ENCODE measurements at regions not wholly inside any gene's neighbourhood (a gene's known extent, or its start where the extent isn't known, plus 50 kb on each side); places are given as distances from the start of the nearest gene placed in this dataset.
"Not testable (repeated sequence)": the region's sequence is repeated elsewhere in the genome, so short reads cannot be mapped to it uniquely, and the experiment has no call there.

DNA sequence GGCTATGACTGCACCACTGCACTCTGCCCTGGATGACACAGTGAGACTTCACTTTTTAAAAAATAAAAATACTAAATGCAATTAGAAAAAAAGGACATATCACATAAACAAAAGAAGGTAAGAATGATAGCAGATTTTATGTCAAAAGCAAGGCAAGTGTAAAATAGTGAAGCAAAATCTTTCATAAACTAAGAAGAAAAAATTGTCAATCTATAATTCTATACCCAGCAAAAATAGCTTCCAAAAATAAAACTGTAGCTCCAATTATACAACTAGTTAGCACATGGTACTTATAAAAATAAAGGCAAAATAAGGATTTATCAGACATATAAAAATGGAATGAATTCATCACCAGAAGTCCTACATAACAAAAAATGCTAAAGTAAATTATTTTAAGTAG, 85.4 kb upstream of the SVIL start:
- Mint-ChIP-seq H3K4me1 (peaks cover 4% of the 10 kb centered on the region), H3K4me3 (no peak overlapping the region), H3K36me3 (ENCODE audit: low read depth) (peaks cover 10% of the 10 kb centered on the region), H3K27ac (no peak overlapping the region), H3K27me3 (no peaks in the 10 kb centered on the region), H3K9me3 (peaks cover 11% of the 10 kb centered on the region)
- DNase-seq, result no peak
- intact Hi-C loops (cut with micrococcal nuclease), result no loop called here

- Mint-ChIP-seq H3K27me3 (no peaks in the 10 kb centered on the region), H3K27ac (no peak overlapping the region), H3K4me1 (peaks cover 6% of the 10 kb centered on the region), H3K9me3 (peaks cover 11% of the 10 kb centered on the region), H3K36me3 (ENCODE audit: low read depth) (peaks cover 10% of the 10 kb centered on the region), H3K4me3 (no peak overlapping the region)
- DNase-seq, result no peak
- intact Hi-C loops (cut with micrococcal nuclease), result no loop called here
Observed at GRCh38 chr10:29719281-29719675, 84.5 kb upstream of the SVIL start.

DNA sequence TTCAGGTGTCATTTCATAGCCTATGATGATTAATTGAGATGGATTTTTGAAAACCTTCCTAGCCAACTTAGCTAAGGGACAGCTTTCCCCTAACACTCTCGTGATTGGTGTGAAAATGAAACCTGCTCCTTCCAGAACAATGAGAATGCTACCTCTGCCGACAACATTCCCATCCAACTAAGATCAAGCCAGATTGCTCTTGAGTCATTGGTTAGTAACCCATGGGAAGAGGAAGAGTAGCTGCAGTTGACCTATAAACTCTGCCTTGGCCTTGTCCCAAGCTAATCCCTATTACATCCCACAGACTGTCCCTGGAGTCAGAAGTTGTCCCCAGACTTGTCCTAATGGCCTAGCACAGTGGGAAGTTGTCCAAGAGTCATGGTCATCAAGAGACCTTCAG, 80.5 kb upstream of the SVIL start:
- Mint-ChIP-seq H3K9me3 (peaks cover 7% of the 10 kb centered on the region), H3K27me3 (no peaks in the 10 kb centered on the region), H3K27ac (no peak overlapping the region), H3K4me3 (no peak overlapping the region), H3K36me3 (ENCODE audit: low read depth) (peaks cover 7% of the 10 kb centered on the region), H3K4me1 (peaks cover 2% of the 10 kb centered on the region)
- DNase-seq, result no peak
- intact Hi-C loops (cut with micrococcal nuclease), result no loop called here

GRCh38 chr10:29714096-29714874, 79.5 kb upstream of the SVIL start:
- no peak overlapping the region for H3K27ac Mint-ChIP-seq
- peaks cover 2% of the 10 kb centered on the region for H3K4me1 Mint-ChIP-seq
- peaks cover 2% of the 10 kb centered on the region for H3K9me3 Mint-ChIP-seq
- H3K36me3 Mint-ChIP-seq (ENCODE audit: low read depth), result peaks cover 3% of the 10 kb centered on the region
- H3K4me3 Mint-ChIP-seq, result no peak overlapping the region
- H3K27me3 Mint-ChIP-seq, result no peaks in the 10 kb centered on the region
- intact Hi-C loops (cut with micrococcal nuclease), result no loop called here
- DNase-seq, result no peak

- Mint-ChIP-seq H3K27me3 (no peaks in the 10 kb centered on the region), H3K36me3 (ENCODE audit: low read depth) (peaks cover 2% of the 10 kb centered on the region)
- intact Hi-C loops (cut with micrococcal nuclease), result no loop called here
Observed at GRCh38 chr10:29713450-29713849, 78.7 kb upstream of the SVIL start.

DNA sequence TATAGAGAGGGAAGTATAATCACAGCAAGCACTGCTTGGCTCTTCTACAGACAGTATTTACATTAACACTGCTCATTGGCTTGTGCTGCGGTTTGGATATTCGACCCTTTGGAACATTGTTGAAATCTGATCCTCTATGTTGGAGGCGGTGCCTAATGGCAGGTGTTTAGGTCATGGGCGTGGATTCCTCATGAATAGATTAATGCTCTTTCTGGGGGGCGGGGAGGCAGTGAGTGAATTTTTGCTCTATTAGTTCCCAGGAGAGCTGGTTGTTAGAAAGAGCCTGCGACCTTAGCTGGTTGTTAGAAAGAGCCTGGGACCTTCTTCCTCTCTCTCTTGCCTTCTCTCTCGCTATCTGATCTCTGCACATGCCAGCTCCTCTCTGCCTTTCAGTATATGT, 77.3 kb upstream of the SVIL start:
- Mint-ChIP-seq H3K4me3 (no peak overlapping the region), H3K27ac (no peak overlapping the region), H3K36me3 (ENCODE audit: low read depth) (peaks cover 2% of the 10 kb centered on the region), H3K27me3 (no peaks in the 10 kb centered on the region), H3K9me3 (no peaks in the 10 kb centered on the region), H3K4me1 (peaks cover 2% of the 10 kb centered on the region)
- DNase-seq, result no peak
- intact Hi-C loops (cut with micrococcal nuclease), result no loop called here

More at GRCh38 chr10:29713450-29713849, 78.7 kb upstream of the SVIL start:
- Mint-ChIP-seq H3K4me3 (no peak overlapping the region), H3K9me3 (no peaks in the 10 kb centered on the region), H3K27ac (no peak overlapping the region), H3K4me1 (peaks cover 2% of the 10 kb centered on the region)
- no peak for DNase-seq

GRCh38 chr10:29710128-29710527, 75.4 kb upstream of the SVIL start:
- peaks cover 9% of the 10 kb centered on the region for H3K9me3 Mint-ChIP-seq
- no peaks in the 10 kb centered on the region for H3K27me3 Mint-ChIP-seq
- peaks cover 7% of the 10 kb centered on the region for H3K4me1 Mint-ChIP-seq
- intact Hi-C loops (cut with micrococcal nuclease), result no loop called here
- no peak overlapping the region for H3K27ac Mint-ChIP-seq
- DNase-seq, result no peak
- H3K4me3 Mint-ChIP-seq, result no peak overlapping the region
- peaks cover 7% of the 10 kb centered on the region for H3K36me3 Mint-ChIP-seq (ENCODE audit: low read depth)

DNA sequence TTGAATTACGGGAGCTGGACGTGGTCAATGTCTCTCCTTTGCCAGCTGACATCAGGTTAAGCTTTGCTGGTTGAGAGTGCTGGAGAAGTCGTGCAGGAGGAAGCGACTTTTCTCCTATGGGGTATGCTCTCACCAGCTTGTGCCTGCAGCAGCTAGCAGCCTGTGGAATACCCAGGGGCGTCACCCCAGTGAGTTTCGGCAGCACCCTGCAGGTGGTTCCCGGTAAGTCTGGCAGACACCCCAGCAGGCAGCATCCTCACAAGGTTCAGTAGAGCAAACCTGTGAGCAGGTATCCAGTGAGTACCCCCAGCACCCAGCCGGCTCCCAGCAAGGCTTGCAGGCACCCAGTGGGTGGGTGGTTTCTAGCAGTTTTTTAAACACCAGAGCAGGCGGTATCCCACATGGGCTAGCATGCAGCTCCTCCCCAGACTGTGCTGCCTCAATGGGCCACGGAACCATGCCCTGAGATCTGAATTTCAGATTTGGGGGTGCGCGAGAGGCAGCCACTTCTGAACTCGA, 74.8 kb upstream of the SVIL start:
- Mint-ChIP-seq H3K36me3 (ENCODE audit: low read depth) (peaks cover 7% of the 10 kb centered on the region), H3K4me3 (no peak overlapping the region), H3K4me1 (peaks cover 7% of the 10 kb centered on the region), H3K27me3 (no peaks in the 10 kb centered on the region), H3K27ac (no peak overlapping the region), H3K9me3 (peaks cover 9% of the 10 kb centered on the region)
- DNase-seq, result no peak
- intact Hi-C loops (cut with micrococcal nuclease), result no loop called here

DNA sequence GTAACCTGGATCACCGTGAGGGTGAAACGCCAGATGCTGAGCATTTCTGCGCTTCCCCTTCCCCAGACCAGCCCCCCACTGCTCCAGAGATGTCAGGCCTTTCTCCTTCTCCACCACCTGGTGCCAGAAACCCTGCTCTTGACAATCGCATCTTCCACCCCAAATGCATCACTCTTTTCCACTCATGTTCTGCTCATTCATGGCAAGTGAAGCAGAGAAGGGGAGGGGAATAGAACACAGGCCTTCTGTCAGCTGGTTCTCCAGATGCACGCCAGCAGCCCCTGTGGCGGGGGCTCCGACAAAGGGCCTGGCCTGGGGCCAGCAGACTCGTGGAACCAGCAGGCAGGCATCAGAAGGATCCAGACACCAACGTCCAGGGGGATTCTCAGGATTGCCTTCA, 68.5 kb upstream of the SVIL start:
- Mint-ChIP-seq H3K4me3 (no peak overlapping the region), H3K36me3 (ENCODE audit: low read depth) (peaks cover 7% of the 10 kb centered on the region), H3K27me3 (no peaks in the 10 kb centered on the region), H3K27ac (no peak overlapping the region), H3K9me3 (peaks cover 9% of the 10 kb centered on the region), H3K4me1 (peaks cover 20% of the 10 kb centered on the region)
- no peak for DNase-seq
- intact Hi-C loops (cut with micrococcal nuclease), result no loop called here

- no peaks in the 10 kb centered on the region for H3K27me3 Mint-ChIP-seq
- DNase-seq, result peak; percentile 59
- peaks cover 7% of the 10 kb centered on the region for H3K36me3 Mint-ChIP-seq (ENCODE audit: low read depth)
- H3K4me1 Mint-ChIP-seq, result peaks cover 20% of the 10 kb centered on the region
- H3K27ac Mint-ChIP-seq, result peak overlapping the region; percentile 4
- H3K4me3 Mint-ChIP-seq, result peak overlapping the region; percentile 61
- H3K9me3 Mint-ChIP-seq, result peaks cover 9% of the 10 kb centered on the region
- intact Hi-C loops (cut with micrococcal nuclease), result no loop called here
Observed at GRCh38 chr10:29702273-29703164, 67.7 kb upstream of the SVIL start.

- intact Hi-C loops (cut with micrococcal nuclease), result no loop called here
- H3K4me3 Mint-ChIP-seq, result no peak overlapping the region
- H3K27ac Mint-ChIP-seq, result no peak overlapping the region
Observed at GRCh38 chr10:29701306-29701705, 66.5 kb upstream of the SVIL start.

DNA sequence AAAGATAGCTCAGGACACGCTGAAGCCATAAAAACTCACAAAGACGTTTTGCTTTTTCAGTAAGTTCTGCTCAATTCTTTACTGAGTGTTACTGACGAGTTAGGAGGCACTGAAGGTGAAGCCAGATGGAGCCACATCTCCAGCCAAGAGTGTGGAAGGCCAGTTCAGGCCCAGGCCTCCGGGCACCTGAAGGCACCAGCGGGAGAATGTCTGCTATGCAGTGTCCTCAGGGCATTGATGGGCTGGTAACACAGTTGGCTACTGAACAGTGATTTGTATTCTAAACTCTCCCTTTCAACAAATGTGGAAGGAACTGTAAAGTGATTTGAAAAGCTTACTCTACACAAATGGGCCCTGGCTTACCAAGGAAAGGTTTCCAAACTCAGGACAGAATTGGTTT, 64.8 kb upstream of the SVIL start:
- no peaks in the 10 kb centered on the region for H3K9me3 Mint-ChIP-seq
- no peaks in the 10 kb centered on the region for H3K27me3 Mint-ChIP-seq
- intact Hi-C loops (cut with micrococcal nuclease), result no loop called here
- no peak overlapping the region for H3K4me3 Mint-ChIP-seq
- peaks cover 14% of the 10 kb centered on the region for H3K4me1 Mint-ChIP-seq
- no peak overlapping the region for H3K27ac Mint-ChIP-seq
- no peaks in the 10 kb centered on the region for H3K36me3 Mint-ChIP-seq (ENCODE audit: low read depth)
- no peak for DNase-seq

More at GRCh38 chr10:29701306-29701705, 66.5 kb upstream of the SVIL start:
- Mint-ChIP-seq H3K27me3 (no peaks in the 10 kb centered on the region), H3K36me3 (ENCODE audit: low read depth) (peaks cover 2% of the 10 kb centered on the region), H3K9me3 (peaks cover 6% of the 10 kb centered on the region), H3K4me1 (peaks cover 17% of the 10 kb centered on the region)
- no peak for DNase-seq

DNA sequence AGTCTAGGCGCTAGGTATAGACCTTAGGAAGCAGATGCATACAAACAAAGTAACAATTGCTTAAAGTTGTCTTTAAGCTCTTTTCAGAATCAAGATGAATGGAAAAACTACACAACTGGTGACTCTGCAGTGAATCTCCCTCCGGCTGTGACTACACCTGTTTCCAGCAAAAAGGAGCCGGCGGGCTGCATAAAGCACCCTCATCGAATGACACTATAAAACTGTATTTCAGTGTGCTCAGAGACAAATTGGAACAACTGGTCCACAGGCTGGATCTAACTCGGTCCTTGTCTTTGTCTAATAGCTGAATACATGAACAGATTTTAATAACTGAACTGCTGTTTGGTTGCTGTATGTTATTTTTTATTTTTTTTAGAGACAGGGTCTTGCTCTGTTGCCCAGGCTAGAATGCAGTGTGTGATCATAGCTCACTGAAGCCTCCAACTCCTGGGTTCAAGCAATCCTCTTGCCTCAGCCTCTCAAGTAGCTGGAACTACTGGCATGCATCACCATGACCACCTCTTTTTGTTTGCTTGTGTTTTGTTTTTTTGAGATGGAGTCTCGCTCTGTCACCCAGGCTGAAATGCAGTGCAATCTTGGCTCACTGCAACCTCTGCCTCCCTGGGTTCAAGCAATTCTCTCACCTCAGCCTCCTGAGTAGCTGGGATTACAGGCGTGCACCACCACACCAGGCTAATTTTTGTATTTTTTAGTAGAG, 64.2 kb upstream of the SVIL start:
- peaks cover 12% of the 10 kb centered on the region for H3K4me1 Mint-ChIP-seq
- H3K27me3 Mint-ChIP-seq, result no peaks in the 10 kb centered on the region
- no peak for DNase-seq
- no peak overlapping the region for H3K4me3 Mint-ChIP-seq
- H3K27ac Mint-ChIP-seq, result no peak overlapping the region
- H3K36me3 Mint-ChIP-seq (ENCODE audit: low read depth), result no peaks in the 10 kb centered on the region
- no peaks in the 10 kb centered on the region for H3K9me3 Mint-ChIP-seq
- intact Hi-C loops (cut with micrococcal nuclease), result no loop called here

DNA sequence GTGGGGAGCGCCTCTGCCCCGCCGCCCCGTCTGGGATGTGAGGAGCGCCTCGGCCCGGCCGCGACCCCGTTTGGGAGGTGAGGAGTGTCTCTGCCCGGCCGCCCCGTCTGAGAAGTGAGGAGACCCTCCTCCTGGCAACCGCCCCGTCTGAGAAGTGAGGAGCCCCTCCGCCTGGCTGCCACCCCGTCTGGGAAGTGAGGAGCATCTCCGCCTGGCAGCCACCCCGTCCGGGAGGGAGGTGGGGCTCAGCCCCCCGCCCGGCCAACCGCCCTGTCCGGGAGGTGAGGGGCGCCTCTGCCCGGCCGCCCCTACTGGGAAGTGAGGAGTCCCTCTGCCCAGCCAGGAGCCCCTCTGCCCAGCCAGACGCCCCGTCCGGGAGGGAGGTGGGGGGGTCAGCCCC, 61.8 kb upstream of the SVIL start:
- H3K9me3 Mint-ChIP-seq; intact Hi-C loops (cut with micrococcal nuclease); H3K4me1 Mint-ChIP-seq; H3K27ac Mint-ChIP-seq; H3K36me3 Mint-ChIP-seq (ENCODE audit: low read depth); DNase-seq; H3K27me3 Mint-ChIP-seq; H3K4me3 Mint-ChIP-seq: not testable (repeated sequence)

Data from activated CD4-positive, alpha-beta T cell treated with anti-CD3 and anti-CD28 coated beads, Interleukin-2, amount 10 ng/mL, durations not matched to agents 24 days and 14 days (primary cell).